ENCODE measurements at regions not wholly inside any gene's neighbourhood (a gene's known extent, or its start where the extent isn't known, plus 50 kb on each side); places are given as distances from the start of the nearest gene placed in this dataset.

DNA sequence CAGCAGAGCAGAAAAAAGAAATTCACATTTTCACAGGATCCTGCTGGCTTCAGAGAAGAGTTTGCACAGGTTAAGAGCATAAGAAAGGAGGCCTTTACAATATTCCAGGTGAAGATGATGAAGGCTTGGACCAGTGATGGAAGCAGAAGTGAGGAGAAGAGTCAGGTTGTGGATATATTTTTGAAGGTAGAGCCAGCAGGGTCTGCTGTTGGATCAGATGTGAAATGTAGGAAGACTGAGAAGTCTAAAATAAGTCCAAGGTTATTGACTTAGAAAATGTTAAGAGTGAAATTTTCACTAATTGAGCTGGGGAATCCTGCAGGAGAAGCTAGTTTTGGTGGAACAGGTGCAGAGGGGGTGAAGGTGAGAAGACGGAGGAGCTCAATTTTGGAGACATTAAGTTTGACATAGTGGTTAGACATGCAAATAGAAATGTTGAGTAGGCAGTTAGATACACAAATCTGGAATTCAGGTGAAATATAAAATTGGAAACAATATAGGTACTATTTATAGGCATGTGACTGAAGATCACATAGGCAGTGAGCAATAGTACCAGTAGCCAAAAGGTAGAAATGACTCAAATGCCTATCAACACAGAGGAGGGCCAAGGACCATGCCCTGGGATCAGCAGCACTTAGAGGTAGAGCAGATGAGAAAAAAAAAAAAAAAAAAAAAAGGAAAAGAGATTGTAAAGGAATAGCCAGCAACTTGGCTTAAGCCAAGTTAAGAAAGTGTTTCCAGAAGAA lies 252.0 kb downstream of the AASDHPPT start:
- DNase-seq (ENCODE audit: low spot score): peak; percentile 52

- DNase-seq (ENCODE audit: low spot score): no peak
Measured at GRCh38 chr11:106331176-106331575, 253.7 kb downstream of the AASDHPPT start.

DNA sequence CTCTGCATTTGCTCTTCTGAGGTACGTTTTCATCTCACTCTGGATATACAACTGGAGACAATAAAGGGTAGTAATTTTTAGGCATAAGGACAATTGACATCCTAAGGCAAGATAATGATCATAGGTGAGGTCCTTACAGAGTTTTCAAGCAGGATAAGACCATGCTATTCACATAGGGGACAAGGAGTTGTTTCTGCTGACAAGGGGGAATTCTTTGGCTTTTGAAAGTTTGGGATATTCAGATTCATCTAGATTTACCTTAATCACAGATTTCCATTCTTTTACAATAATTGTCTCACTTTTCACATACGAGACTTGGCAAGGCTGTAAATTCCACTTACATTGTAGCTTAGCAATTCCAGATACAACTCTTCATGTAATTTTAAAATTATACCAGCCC lies 256.2 kb downstream of the AASDHPPT start:
- no peak for DNase-seq (ENCODE audit: low spot score)

GRCh38 chr11:106344394-106344793 lies 266.9 kb downstream of the AASDHPPT start:
- DNase-seq (ENCODE audit: low spot score): no peak

- no peak for DNase-seq (ENCODE audit: low spot score)
Measured at GRCh38 chr11:106344966-106345365, 267.5 kb downstream of the AASDHPPT start.

DNA sequence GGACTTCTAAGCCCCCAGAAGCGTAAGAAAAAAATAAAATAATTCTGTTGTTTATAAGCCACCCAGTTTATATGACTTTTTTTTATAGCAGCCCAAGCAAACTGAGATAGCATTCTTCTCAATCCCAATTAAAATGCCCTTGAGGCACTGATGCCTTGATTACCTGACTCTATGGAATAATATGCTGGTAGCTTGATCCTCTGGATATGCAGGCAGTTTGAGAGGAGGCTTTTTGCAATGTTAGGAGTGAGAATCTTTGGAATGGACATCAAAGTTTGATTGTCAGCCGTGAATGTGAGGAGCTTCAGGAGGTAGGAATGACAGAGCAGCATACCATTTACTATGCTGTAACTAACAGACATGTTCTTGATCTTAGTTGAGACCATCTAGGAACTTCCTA lies 275.6 kb downstream of the AASDHPPT start:
- DNase-seq (ENCODE audit: low spot score): no peak

DNA sequence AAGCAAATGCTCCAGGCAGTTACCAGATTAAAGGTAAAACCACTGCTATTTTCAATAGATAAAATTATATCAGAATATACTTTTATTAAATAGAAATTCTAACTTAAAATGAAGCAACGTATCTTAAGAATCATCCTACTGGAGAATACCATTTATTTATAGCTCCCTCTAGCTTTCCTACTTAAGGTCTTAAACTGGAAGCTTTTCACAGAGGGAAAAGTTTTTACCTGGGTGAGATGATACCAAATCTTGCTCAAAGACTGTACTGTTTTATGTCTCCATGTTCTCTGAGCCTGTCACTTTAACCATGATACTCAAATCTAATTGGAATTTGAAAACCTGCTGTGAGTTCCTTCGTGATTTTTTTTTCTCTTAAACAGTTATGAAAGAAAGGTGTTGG lies 291.8 kb downstream of the AASDHPPT start:
- no peak for DNase-seq (ENCODE audit: low spot score)

DNA sequence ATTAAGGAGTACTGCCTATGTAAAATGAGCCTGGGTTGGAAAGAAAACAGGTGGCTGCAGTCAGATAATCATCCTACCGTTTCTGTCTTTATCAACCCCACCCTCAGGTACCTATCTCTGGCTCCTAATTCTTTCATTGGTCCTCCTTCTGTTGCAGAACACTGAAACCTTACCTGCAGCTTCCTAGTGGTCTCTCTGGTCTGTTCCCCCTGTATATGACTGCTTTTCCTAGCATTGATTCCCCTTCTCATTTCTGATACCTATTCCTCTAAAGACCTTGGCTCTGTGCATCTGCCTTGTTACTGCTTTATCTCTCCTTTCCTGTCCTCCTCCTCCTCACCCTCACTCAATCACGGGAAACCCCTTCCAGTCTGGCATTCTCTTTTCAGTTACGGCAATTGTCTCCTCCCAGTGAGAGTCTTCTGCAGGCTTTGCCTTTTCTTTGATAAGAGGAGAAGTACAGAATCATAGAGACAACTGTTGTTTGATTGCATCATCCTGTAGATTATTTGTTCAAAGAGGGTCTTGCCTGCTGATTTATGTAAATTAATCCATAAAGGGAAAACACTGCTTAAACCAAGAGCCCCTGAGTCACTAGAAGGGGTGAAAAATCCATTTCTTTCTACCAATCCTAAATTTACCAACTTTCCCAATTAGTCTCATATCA lies 301.2 kb downstream of the AASDHPPT start:
- DNase-seq (ENCODE audit: low spot score): no peak

DNA sequence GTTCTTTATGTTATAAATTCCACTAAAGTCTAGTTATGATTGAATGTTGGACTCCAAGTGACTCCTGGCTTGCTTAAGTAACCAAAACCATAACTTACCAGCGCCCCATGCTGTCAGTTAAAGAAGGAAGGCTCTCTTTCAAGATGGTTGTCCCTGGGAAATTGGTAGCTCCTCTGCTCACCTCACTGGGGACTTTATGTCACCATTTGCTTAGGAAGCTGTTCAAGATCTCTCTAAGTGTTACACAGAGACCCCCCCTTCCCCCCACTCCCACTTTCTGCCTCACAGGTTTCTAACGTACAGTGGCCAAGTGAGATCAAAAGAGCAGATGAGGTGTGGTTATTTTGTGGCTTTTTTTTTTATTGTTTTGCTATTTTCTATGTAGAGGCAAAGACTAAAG lies 301.8 kb downstream of the AASDHPPT start:
- DNase-seq (ENCODE audit: low spot score): no peak

DNA sequence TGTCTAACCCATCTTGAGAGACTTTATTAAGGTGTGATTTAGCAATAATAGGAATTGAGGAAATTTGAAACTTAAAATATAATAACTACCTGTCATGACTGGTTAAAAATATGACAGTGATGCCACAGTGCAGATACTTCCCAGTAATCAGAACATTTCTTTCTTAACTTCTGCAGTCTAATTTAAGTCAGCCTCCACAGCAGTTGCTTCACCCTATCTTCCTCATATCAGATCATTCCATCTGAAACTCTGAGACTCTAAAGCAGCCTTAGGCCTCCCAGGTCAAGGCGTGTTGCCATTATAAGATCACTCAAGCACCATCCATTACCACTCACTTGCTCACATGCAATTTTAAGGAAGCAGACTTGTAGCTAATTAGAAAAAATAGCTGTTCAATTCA lies 302.2 kb downstream of the AASDHPPT start:
- peak; percentile 68 for DNase-seq (ENCODE audit: low spot score)

- DNase-seq (ENCODE audit: low spot score): no peak
Measured at GRCh38 chr11:106381895-106382294, 304.4 kb downstream of the AASDHPPT start.

DNA sequence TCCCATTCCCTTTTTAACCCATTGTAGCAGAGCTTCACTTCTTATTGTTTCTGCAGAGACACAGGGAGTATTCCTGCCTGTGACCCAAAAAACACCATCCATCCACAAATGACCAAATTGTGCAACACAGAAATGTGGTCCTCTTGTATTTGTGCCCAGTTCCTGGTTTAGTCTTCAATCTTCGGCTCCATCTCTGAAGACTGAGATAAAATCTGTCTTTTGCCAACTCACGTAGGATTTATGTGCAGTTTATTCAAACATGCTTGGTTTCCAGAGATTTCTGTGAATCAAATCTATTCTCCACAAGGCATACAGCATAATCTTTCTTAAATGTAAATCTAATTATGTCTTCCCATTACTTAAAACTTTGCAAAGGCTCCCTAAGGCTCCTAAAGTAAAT lies 307.0 kb downstream of the AASDHPPT start:
- DNase-seq (ENCODE audit: low spot score): no peak

DNA sequence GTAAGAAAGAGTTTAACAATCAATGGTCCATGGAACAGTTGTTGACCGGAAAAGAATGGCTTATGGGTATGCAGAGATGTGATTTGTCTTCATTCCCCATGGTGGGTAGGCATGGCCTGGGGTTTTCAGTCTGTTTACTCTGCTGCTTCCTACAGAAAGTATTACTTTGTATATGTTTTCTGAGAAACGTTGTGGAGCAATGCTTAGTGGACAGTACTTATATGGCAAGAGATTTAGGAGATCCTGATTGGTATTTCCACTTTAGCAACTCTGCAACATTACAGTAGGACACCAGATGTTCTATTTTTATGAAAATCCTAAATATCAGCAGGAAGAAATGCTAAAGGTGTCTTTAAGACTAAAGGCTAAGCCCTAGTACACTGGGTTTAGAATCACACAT lies 309.1 kb downstream of the AASDHPPT start:
- DNase-seq (ENCODE audit: low spot score): no peak

GRCh38 chr11:106389101-106389500 lies 311.6 kb downstream of the AASDHPPT start:
- DNase-seq (ENCODE audit: low spot score): no peak

DNA sequence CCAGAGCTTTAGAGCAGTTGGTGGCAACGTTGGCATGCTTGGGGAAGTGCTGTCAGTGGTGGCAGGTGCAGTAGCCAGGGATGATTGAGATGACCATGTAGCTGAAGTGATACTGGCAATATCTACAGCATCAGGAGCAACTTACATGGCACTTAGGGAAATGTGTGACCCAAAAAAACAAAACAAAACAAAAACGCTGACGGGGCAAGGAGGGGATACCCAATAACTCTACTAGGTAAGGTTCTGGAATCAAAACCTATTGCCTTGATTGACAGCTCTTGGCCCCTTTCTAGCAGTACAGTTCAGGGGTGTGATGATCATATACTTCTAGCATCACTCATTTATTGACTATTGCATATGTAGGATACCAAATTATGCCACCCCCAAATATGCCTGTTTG lies 312.6 kb downstream of the AASDHPPT start:
- DNase-seq (ENCODE audit: low spot score): no peak

DNA sequence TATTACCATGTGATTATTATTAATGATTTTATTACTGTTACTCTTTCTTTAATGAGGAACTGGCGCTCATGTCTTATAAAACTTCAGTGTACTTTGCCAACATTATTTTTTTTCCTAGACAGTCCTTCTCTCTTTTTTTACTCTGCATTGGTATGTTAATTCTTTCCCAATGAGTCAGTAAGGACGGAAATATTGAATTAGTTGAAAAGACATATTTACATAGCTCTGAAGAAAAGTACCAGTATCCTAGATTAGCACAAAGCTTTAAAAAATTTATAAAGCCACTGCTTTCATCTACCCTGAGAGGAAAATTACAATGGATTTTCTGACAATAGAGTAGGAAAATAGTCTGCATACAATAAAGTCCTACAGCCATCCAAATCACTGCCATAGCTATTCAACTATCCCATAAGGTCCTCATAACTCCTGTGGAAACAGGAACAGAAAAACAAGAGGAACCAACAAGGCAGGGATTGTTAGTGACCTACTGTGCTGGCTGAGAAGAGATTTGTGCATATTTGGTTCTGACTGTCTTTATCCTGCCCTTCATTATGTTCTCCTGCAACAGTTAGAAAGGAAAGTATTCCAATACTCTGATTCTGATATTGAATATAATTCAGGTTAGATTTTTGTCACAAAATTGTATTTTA lies 314.4 kb downstream of the AASDHPPT start:
- no peak for DNase-seq (ENCODE audit: low spot score)

DNA sequence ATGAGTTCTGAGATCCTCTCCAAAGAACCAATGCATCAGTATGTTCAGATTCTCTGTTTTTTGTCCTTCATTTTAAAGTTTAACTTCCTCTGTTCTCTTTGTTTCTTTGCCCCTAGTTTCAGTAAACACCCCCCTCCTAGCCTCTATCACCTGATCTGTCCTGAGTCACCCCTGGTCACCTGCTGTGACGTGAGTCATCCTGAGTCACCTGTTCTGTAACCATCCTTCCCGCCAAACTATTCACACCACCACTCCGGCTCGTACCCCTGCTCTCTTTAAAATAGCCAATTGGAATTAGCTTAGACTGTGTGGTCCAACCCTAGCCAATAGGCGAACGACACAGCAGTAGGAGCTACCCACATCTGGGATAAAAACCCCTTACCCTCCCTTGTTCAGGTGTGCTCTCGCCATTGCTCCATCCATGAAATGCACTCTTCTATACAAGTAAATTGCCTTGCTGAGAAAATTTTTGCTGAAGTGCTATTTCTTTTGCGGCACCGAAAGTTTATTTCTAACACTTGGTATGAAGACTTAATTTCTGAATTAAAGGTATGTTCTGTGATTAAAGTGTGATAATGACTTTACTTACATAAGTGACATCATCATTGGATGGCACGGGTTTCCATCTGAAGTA lies 318.4 kb downstream of the AASDHPPT start:
- DNase-seq (ENCODE audit: low spot score): no peak

GRCh38 chr11:106397787-106398501 lies 320.5 kb downstream of the AASDHPPT start:
- DNase-seq (ENCODE audit: low spot score): no peak

- no peak for DNase-seq (ENCODE audit: low spot score)
Measured at GRCh38 chr11:106398502-106399075, 321.1 kb downstream of the AASDHPPT start.

- DNase-seq (ENCODE audit: low spot score): no peak
Measured at GRCh38 chr11:106399076-106399511, 321.6 kb downstream of the AASDHPPT start.

DNA sequence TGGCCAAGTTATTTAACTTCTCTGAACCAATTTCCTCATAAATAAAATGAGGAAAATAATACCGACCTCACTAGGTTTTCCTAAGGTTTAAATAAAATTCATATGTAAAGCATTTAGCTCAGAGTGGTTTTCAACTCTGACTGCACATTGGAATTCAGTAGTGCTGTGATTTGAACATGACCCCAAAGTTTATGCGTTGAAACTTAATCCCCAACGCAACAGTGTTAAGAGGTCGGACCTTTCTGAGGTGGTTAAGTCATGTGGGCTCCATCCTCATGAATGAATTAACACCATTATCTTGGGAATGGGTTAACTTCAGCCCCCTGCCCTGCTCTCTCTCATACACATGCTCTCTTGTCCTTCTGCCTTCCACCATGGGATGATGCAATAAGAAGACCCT lies 322.2 kb downstream of the AASDHPPT start:
- no peak for DNase-seq (ENCODE audit: low spot score)
